HCT116 (cell line): ENCODE measurements at regions not wholly inside any gene's neighbourhood (a gene's known extent, or its start where the extent isn't known, plus 50 kb on each side); places are given as distances from the start of the nearest gene placed in this dataset.

Source experiments
- CEBPB ChIP-seq: IDR thresholded peaks from 2 replicates; pipeline ENCODE4 v1.6.1; 2012; ENCODE audit warnings: low read depth
- EZH2 ChIP-seq: fragments of 200-600 bp; sonication (generic); IDR thresholded peaks from 2 replicates; pipeline ENCODE4 v1.6.1; 2017; ENCODE audit warnings: antibody characterized with exemption, mixed run types
- POLR2A ChIP-seq: IDR thresholded peaks from 2 replicates; pipeline ENCODE4 v1.7.0; 2011; ENCODE audit warnings: borderline replicate concordance; ENCODE audit not compliant: insufficient read depth, insufficient read length; ENCODE audit errors: extremely low read depth
- RAD21 ChIP-seq: IDR thresholded peaks from 2 replicates; pipeline ENCODE4 v1.6.1; 2012; ENCODE audit warnings: low read depth, mild to moderate bottlenecking
- SIN3A ChIP-seq: IDR thresholded peaks from 2 replicates; pipeline ENCODE4 v1.6.1; 2012; ENCODE audit warnings: low read depth
- YY1 ChIP-seq: IDR thresholded peaks from 2 replicates; pipeline ENCODE4 v1.6.1; 2011; ENCODE audit warnings: low read length, low read depth, moderate library complexity, mild to moderate bottlenecking; ENCODE audit not compliant: insufficient replicate concordance; ENCODE audit errors: extremely low read depth
- TF ChIP-seq, protein P1 (sequence below), 3 experiments: fragments of 200-600 bp in 1 of 3; sonication (generic) in 1 of 3; IDR thresholded peaks in 2 of 3; conservative IDR thresholded peaks in 1 of 3; 2 replicates each; pipeline ENCODE4 v1.5.1; 2012 to 2017; ENCODE audit warnings: low read depth in 2 of 3, low read length in 2 of 3, antibody characterized with exemption in 1 of 3, borderline replicate concordance in 1 of 3, control low read depth in 1 of 3, mild to moderate bottlenecking in 1 of 3, mixed read lengths in 1 of 3, mixed run types in 1 of 3, moderate library complexity in 1 of 3; ENCODE audit not compliant: insufficient read depth in 1 of 3
- TF ChIP-seq, protein P2 (sequence below): IDR thresholded peaks from 2 replicates; pipeline ENCODE4 v1.6.1; 2012; ENCODE audit warnings: low read depth

DNA sequence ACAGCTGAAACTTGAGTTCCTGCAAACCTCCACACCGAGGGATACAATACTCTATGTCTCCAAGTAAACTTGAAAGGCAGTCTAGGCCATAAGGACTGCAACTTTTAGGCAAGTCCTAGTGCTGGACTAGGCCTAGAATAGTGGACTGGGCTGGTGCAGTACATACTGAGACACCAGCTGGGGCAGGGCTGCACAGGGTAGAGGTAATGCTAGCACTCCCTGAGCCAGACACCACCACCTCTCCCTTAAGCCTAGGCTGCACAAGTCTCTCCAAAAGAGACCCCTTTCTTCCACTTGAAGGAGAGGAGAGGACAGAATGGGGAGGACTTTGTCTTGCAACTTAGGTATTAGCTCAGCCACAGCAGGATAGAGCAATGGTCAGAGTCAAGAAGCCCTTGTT lies 65.7 kb upstream of the PTPRK start:
- no peak for TF ChIP-seq YY1
- no peak for TF ChIP-seq SIN3A
- TF ChIP-seq, protein P1, sequence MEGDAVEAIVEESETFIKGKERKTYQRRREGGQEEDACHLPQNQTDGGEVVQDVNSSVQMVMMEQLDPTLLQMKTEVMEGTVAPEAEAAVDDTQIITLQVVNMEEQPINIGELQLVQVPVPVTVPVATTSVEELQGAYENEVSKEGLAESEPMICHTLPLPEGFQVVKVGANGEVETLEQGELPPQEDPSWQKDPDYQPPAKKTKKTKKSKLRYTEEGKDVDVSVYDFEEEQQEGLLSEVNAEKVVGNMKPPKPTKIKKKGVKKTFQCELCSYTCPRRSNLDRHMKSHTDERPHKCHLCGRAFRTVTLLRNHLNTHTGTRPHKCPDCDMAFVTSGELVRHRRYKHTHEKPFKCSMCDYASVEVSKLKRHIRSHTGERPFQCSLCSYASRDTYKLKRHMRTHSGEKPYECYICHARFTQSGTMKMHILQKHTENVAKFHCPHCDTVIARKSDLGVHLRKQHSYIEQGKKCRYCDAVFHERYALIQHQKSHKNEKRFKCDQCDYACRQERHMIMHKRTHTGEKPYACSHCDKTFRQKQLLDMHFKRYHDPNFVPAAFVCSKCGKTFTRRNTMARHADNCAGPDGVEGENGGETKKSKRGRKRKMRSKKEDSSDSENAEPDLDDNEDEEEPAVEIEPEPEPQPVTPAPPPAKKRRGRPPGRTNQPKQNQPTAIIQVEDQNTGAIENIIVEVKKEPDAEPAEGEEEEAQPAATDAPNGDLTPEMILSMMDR (IDR thresholded peaks at IDR 0.05 in 2 of 3, conservative IDR thresholded peaks at IDR 0.05 in 1 of 3; ENCODE audit: borderline replicate concordance in 1 of 3, insufficient read depth in 1 of 3, low read depth in 2 of 3, low read length in 2 of 3), result no peak
- no peak for TF ChIP-seq EZH2
- no peak for TF ChIP-seq RAD21
- TF ChIP-seq POLR2A, result no peak
- TF ChIP-seq, protein P2, sequence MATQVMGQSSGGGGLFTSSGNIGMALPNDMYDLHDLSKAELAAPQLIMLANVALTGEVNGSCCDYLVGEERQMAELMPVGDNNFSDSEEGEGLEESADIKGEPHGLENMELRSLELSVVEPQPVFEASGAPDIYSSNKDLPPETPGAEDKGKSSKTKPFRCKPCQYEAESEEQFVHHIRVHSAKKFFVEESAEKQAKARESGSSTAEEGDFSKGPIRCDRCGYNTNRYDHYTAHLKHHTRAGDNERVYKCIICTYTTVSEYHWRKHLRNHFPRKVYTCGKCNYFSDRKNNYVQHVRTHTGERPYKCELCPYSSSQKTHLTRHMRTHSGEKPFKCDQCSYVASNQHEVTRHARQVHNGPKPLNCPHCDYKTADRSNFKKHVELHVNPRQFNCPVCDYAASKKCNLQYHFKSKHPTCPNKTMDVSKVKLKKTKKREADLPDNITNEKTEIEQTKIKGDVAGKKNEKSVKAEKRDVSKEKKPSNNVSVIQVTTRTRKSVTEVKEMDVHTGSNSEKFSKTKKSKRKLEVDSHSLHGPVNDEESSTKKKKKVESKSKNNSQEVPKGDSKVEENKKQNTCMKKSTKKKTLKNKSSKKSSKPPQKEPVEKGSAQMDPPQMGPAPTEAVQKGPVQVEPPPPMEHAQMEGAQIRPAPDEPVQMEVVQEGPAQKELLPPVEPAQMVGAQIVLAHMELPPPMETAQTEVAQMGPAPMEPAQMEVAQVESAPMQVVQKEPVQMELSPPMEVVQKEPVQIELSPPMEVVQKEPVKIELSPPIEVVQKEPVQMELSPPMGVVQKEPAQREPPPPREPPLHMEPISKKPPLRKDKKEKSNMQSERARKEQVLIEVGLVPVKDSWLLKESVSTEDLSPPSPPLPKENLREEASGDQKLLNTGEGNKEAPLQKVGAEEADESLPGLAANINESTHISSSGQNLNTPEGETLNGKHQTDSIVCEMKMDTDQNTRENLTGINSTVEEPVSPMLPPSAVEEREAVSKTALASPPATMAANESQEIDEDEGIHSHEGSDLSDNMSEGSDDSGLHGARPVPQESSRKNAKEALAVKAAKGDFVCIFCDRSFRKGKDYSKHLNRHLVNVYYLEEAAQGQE, result no peak
- TF ChIP-seq CEBPB, result no peak
